Choroid plexus epithelial cell (primary cell): ENCODE measurements at regions not wholly inside any gene's neighbourhood (a gene's known extent, or its start where the extent isn't known, plus 50 kb on each side); places are given as distances from the start of the nearest gene placed in this dataset.
A peak's percentile ranks its signal among the peaks of the same experiment; 100 is the strongest.

ENCODE experiments used
- DNase-seq: peaks from one replicate; pipeline ENCODE4 v3.0.0-alpha.2; 2010; ENCODE audit warnings: low read depth
- H3K4me3 ChIP-seq: 2 replicates; pipeline ENCODE4 v1.5.1; 2011; ENCODE audit warnings: low read depth, mild to moderate bottlenecking, control low read depth, low read length, moderate library complexity
- TF ChIP-seq, protein P1 (sequence below): conservative IDR thresholded peaks from 2 replicates; pipeline ENCODE4 v1.5.1; 2011; ENCODE audit warnings: low read depth, mild to moderate bottlenecking, control low read depth, inconsistent platforms, low read length, moderate library complexity

DNA sequence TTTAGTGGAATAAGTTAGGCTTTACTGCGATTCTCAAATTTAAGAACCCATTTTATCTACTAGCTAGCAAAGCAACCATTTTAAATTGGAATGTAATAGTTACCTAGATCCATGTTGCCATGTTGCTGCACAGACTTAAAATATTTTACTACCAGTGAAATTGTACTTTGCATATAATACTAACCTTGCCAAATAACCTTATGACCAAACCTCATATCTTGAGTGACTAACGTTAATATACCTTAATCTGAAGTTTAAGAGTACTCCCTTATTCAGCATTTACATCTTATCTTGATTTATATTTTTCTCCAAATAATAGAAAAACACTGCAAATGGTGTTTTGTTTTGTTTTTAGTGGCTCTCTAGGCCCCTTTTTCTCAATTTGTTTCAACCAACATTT lies 50.3 kb upstream of the NAB1 start:
- H3K4me3 ChIP-seq, result no peak overlapping the region
- DNase-seq, result no peak
- TF ChIP-seq, protein P1, sequence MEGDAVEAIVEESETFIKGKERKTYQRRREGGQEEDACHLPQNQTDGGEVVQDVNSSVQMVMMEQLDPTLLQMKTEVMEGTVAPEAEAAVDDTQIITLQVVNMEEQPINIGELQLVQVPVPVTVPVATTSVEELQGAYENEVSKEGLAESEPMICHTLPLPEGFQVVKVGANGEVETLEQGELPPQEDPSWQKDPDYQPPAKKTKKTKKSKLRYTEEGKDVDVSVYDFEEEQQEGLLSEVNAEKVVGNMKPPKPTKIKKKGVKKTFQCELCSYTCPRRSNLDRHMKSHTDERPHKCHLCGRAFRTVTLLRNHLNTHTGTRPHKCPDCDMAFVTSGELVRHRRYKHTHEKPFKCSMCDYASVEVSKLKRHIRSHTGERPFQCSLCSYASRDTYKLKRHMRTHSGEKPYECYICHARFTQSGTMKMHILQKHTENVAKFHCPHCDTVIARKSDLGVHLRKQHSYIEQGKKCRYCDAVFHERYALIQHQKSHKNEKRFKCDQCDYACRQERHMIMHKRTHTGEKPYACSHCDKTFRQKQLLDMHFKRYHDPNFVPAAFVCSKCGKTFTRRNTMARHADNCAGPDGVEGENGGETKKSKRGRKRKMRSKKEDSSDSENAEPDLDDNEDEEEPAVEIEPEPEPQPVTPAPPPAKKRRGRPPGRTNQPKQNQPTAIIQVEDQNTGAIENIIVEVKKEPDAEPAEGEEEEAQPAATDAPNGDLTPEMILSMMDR, result no peak

DNA sequence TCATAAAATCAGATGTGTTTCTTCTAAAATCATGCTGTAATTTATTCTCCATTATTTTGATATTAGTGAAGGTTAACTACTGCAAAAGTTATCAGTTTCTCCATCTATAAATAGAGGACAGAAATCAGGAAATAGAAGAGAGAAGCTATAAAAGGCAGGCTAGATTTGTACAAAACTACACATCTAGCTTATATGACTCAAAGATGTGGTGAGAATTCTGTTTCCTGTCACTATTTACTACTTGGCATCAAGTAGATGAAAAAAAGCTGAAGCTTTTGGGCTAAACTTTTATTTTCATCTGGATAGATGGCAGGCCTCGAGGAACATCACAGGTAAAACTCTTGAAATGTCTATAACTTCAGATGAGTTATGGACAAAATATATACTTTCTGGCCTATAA lies 49.8 kb upstream of the NAB1 start:
- peak; percentile 13 for DNase-seq
- TF ChIP-seq, protein P1, result no peak
- H3K4me3 ChIP-seq, result no peak overlapping the region
